ENCODE measurements at regions not wholly inside any gene's neighbourhood (a gene's known extent, or its start where the extent isn't known, plus 50 kb on each side); places are given as distances from the start of the nearest gene placed in this dataset.

- TF ChIP-seq, protein P1, sequence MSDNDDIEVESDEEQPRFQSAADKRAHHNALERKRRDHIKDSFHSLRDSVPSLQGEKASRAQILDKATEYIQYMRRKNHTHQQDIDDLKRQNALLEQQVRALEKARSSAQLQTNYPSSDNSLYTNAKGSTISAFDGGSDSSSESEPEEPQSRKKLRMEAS (IDR thresholded peaks at IDR 0.05; ENCODE audit: low read depth, low read length): no peak
- TF ChIP-seq CTCF (IDR thresholded peaks at IDR 0.05; ENCODE audit: low read depth, low read length) (no peak), MYC (IDR thresholded peaks at IDR 0.05; ENCODE audit: low read depth, low read length) (no peak), POLR2A (IDR thresholded peaks at IDR 0.05; ENCODE audit: extremely low read depth, insufficient read length) (no peak)
- H3K4me3 ChIP-seq (ENCODE audit: low read depth, low read length): no peak overlapping the region
- DNase-seq (ENCODE audit: low read depth): no peak
Measured at GRCh38 chr20:55746723-55747122, 258.6 kb downstream of the CBLN4 start.

DNA sequence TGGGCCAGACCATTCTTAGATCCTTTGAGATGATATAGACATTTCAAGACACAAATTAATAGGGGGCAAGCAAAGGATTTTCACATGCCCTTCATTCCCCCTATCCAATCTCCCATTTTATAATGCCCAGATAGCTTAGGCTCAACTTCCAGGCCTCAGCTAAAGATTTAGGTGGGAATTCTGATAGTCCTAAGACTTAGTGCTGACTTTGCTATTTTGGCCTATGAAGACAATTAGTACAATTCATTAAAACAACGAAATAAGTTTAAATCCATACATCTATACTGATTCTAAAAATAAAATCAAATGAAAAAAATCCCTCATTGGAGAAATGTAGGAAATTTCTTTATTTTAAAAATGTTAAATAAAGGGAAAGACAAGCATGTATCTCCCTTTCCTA is 259.5 kb downstream of the CBLN4 start:
- DNase-seq (ENCODE audit: low read depth): no peak
- no peak overlapping the region for H3K4me3 ChIP-seq (ENCODE audit: low read depth, low read length)
- TF ChIP-seq, protein P1 (IDR thresholded peaks at IDR 0.05; ENCODE audit: low read depth, low read length): no peak
- TF ChIP-seq POLR2A (IDR thresholded peaks at IDR 0.05; ENCODE audit: extremely low read depth, insufficient read length) (no peak), MYC (IDR thresholded peaks at IDR 0.05; ENCODE audit: low read depth, low read length) (no peak), CTCF (IDR thresholded peaks at IDR 0.05; ENCODE audit: low read depth, low read length) (no peak)

DNA sequence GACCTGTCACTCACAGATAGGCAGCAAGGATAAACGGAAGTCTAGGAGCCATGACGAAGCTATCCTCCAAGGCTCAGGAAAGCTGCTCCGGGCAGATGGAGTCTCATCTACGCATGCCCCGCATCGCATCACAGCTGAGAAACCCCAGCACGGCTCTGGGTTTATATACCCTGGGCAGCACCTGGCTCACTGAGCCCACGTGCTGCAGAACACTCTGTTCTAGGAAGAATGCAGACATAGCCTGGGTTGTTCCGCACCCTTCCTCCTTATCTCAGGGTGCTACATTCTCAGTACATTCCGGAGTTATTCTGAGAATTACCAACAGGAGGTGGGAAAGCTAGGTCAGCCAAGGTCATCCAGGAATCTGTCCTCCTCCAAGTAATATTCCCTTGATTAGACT is 260.4 kb downstream of the CBLN4 start:
- no peak overlapping the region for H3K4me3 ChIP-seq (ENCODE audit: low read depth, low read length)
- DNase-seq (ENCODE audit: low read depth): no peak
- TF ChIP-seq POLR2A (IDR thresholded peaks at IDR 0.05; ENCODE audit: extremely low read depth, insufficient read length): no peak
- TF ChIP-seq, protein P1 (IDR thresholded peaks at IDR 0.05; ENCODE audit: low read depth, low read length): no peak
- TF ChIP-seq CTCF (IDR thresholded peaks at IDR 0.05; ENCODE audit: low read depth, low read length): no peak
- no peak for TF ChIP-seq MYC (IDR thresholded peaks at IDR 0.05; ENCODE audit: low read depth, low read length)

GRCh38 chr20:55741801-55742200 is 263.5 kb downstream of the CBLN4 start:
- no peak for DNase-seq (ENCODE audit: low read depth)

GRCh38 chr20:55740076-55740475 is 265.2 kb downstream of the CBLN4 start:
- no peak for DNase-seq (ENCODE audit: low read depth)
- TF ChIP-seq MYC (IDR thresholded peaks at IDR 0.05; ENCODE audit: low read depth, low read length): no peak
- TF ChIP-seq POLR2A (IDR thresholded peaks at IDR 0.05; ENCODE audit: extremely low read depth, insufficient read length): no peak
- TF ChIP-seq, protein P1 (IDR thresholded peaks at IDR 0.05; ENCODE audit: low read depth, low read length): no peak
- no peak for TF ChIP-seq CTCF (IDR thresholded peaks at IDR 0.05; ENCODE audit: low read depth, low read length)
- H3K4me3 ChIP-seq (ENCODE audit: low read depth, low read length): no peak overlapping the region

More at GRCh38 chr20:55741801-55742200, 263.5 kb downstream of the CBLN4 start:
- no peak for TF ChIP-seq CTCF (IDR thresholded peaks at IDR 0.05; ENCODE audit: low read depth, low read length)
- TF ChIP-seq POLR2A (IDR thresholded peaks at IDR 0.05; ENCODE audit: extremely low read depth, insufficient read length): no peak
- TF ChIP-seq, protein P1 (IDR thresholded peaks at IDR 0.05; ENCODE audit: low read depth, low read length): no peak
- no peak overlapping the region for H3K4me3 ChIP-seq (ENCODE audit: low read depth, low read length)

- no peak for TF ChIP-seq POLR2A (IDR thresholded peaks at IDR 0.05; ENCODE audit: extremely low read depth, insufficient read length)
- TF ChIP-seq CTCF (IDR thresholded peaks at IDR 0.05; ENCODE audit: low read depth, low read length): no peak
- TF ChIP-seq, protein P1 (IDR thresholded peaks at IDR 0.05; ENCODE audit: low read depth, low read length): no peak
- TF ChIP-seq MYC (IDR thresholded peaks at IDR 0.05; ENCODE audit: low read depth, low read length): no peak
- H3K4me3 ChIP-seq (ENCODE audit: low read depth, low read length): no peak overlapping the region
- no peak for DNase-seq (ENCODE audit: low read depth)
Measured at GRCh38 chr20:55730321-55730720, 275.0 kb downstream of the CBLN4 start.
